Esophagus muscularis mucosa (tissue), 4 donors: ENCODE measurements at regions not wholly inside any gene's neighbourhood (a gene's known extent, or its start where the extent isn't known, plus 50 kb on each side); places are given as distances from the start of the nearest gene placed in this dataset.

Experiments
- EP300 ChIP-seq: sonication (generic); formaldehyde crosslinking; IDR thresholded peaks from one replicate; pipeline ENCODE4 v1.6.1; 2017; ENCODE audit warnings: antibody characterized with exemption
- POLR2A ChIP-seq: fragments of 450-650 bp; IDR thresholded peaks from one replicate; pipeline ENCODE4 v1.6.1; 2017; ENCODE audit warnings: antibody characterized with exemption, moderate library complexity, mild to moderate bottlenecking, low read depth
- TF ChIP-seq, protein P1 (sequence below), 3 experiments: fragments of 200-600 bp in 2 of 3; fragments of 450-650 bp in 1 of 3; sonication (generic) in 2 of 3; IDR thresholded peaks; one replicate each; pipeline ENCODE4 v1.5.1; 2017 to 2019; ENCODE audit warnings: antibody characterized with exemption in 3 of 3, mild to moderate bottlenecking in 2 of 3, moderate library complexity in 1 of 3

DNA sequence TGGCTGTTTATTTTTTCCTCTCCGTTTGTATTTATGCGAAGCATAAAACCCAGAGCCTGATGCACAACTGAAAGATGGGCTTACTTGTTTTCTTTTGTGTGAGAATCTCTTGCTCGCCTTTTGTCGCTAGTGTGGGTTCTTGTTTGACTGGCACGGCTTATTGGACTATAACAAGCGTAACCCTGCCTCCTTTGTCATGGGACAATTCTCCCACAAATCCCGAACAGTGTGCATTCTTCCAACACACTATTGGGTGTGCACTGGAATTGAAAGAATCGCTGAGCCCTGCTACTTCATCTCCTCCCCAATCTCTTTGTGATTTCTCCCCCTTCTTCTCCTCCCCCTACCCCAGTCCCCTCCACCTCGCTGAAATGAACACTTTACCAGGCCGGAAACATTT is 110.8 kb downstream of the ZIC5 start:
- TF ChIP-seq, protein P1, sequence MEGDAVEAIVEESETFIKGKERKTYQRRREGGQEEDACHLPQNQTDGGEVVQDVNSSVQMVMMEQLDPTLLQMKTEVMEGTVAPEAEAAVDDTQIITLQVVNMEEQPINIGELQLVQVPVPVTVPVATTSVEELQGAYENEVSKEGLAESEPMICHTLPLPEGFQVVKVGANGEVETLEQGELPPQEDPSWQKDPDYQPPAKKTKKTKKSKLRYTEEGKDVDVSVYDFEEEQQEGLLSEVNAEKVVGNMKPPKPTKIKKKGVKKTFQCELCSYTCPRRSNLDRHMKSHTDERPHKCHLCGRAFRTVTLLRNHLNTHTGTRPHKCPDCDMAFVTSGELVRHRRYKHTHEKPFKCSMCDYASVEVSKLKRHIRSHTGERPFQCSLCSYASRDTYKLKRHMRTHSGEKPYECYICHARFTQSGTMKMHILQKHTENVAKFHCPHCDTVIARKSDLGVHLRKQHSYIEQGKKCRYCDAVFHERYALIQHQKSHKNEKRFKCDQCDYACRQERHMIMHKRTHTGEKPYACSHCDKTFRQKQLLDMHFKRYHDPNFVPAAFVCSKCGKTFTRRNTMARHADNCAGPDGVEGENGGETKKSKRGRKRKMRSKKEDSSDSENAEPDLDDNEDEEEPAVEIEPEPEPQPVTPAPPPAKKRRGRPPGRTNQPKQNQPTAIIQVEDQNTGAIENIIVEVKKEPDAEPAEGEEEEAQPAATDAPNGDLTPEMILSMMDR (IDR thresholded peaks at IDR 0.05), result no peak
- TF ChIP-seq EP300 (no peak), POLR2A (no peak)
